ENCODE measurements at regions not wholly inside any gene's neighbourhood (a gene's known extent, or its start where the extent isn't known, plus 50 kb on each side); places are given as distances from the start of the nearest gene placed in this dataset.

DNA sequence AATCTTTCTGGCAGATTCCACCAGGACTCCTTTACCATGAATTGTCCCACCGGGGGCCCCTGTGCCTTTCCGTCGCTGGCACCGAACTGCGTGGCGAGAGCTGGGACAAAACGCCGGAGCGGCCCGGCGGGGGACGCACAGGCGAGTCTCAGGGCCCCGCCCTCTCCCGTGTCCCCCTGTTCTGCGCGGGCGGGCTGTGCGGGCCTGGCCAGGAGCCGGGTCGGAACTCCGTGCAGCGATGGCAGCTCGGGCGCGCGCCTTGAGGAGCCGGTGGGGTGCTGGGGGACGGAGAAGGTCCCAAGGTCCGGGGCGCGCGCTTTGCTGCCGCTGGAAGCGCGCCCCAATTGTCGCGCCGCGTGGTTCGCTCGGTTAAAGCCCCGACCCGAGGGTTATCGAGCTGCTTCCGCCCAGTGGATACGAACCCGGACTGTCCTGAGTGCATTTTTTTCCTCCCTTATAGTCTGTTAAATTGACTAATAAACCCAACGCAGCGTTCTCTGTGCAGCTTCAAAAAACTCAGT is 125.3 kb downstream of the TMEM174 start:
- Histone ChIP-seq H3K27ac (no peak overlapping the region), H3K27me3 (ENCODE audit: control insufficient read depth, insufficient read depth, low read length) (peaks cover 16% of the 10 kb centered on the region), H3K36me3 (ENCODE audit: control insufficient read depth, insufficient read depth, low read length) (no peaks in the 10 kb centered on the region), H3K4me1 (no peaks in the 10 kb centered on the region), H3K4me2 (ENCODE audit: low read length) (no peak overlapping the region), H3K4me3 (ENCODE audit: low read depth, low read length) (no peak overlapping the region), H3K9me3 (ENCODE audit: control insufficient read depth, low read length) (no peaks in the 10 kb centered on the region), H2AFZ (no peak overlapping the region), H3K79me2 (no peaks in the 10 kb centered on the region), H3K9ac (no peak overlapping the region)
- no peak for TF ChIP-seq CTCF (IDR thresholded peaks at IDR 0.05)

DNA sequence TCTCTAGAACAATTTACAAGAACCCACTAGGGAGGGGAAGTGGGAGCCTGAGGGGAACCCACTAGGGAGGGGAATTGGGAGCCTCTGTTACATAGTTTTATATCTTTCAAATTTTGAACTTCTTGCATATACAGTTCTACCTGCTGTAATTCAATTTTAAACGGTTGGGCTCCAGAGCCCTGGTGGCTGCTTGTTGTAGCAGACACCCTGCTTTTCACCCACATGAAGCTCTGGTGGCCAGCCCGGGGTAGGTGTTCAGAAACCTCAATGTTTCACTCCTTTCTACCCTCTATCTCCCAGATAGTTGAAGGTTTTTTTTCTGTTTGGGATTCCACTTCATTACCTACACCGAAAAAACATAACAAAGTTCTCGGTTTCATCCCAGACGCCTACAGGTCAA is 124.4 kb downstream of the TMEM174 start:
- Histone ChIP-seq H3K4me3 (ENCODE audit: low read depth, low read length) (no peak overlapping the region), H3K79me2 (no peaks in the 10 kb centered on the region), H3K9ac (no peak overlapping the region), H2AFZ (no peak overlapping the region), H3K4me1 (no peaks in the 10 kb centered on the region), H3K27ac (no peak overlapping the region), H3K9me3 (ENCODE audit: control insufficient read depth, low read length) (no peaks in the 10 kb centered on the region), H3K36me3 (ENCODE audit: control insufficient read depth, insufficient read depth, low read length) (no peaks in the 10 kb centered on the region), H3K4me2 (ENCODE audit: low read length) (no peak overlapping the region), H3K27me3 (ENCODE audit: control insufficient read depth, insufficient read depth, low read length) (peaks cover 11% of the 10 kb centered on the region)
- no peak for TF ChIP-seq CTCF (IDR thresholded peaks at IDR 0.05)

DNA sequence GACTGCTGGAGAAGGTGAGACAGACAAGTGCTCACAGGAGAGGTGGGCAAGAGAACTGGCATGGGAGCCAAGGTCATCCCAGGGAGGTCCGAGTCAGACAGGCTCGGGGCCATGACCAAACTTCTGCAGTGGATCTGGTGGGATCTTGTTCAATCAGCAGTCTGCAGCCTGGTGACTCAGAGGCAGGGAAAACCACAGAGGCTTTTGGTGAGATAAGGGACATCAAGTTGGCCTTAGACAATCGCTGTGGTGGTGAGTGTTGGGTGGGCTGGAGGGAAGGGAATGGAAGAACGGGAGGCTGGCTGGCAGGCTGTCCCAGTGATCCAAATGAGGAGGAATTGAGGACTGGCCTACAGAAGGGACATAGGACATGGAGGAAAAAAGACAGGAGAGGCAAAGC is 123.8 kb downstream of the TMEM174 start:
- no peak overlapping the region for H2AFZ ChIP-seq
- TF ChIP-seq CTCF (IDR thresholded peaks at IDR 0.05): no peak
- H3K27me3 ChIP-seq (ENCODE audit: control insufficient read depth, insufficient read depth, low read length): peaks cover 11% of the 10 kb centered on the region

GRCh38 chr5:73295921-73296320 is 122.9 kb downstream of the TMEM174 start:
- Histone ChIP-seq H3K36me3 (ENCODE audit: control insufficient read depth, insufficient read depth, low read length) (no peaks in the 10 kb centered on the region), H3K4me1 (no peaks in the 10 kb centered on the region), H3K9me3 (ENCODE audit: control insufficient read depth, low read length) (no peaks in the 10 kb centered on the region)

More for the DNA sequence above, 123.8 kb downstream of the TMEM174 start:
- H3K79me2 ChIP-seq: no peaks in the 10 kb centered on the region
- no peaks in the 10 kb centered on the region for H3K36me3 ChIP-seq (ENCODE audit: control insufficient read depth, insufficient read depth, low read length)
- no peak overlapping the region for H3K4me3 ChIP-seq (ENCODE audit: low read depth, low read length)
- no peak overlapping the region for H3K4me2 ChIP-seq (ENCODE audit: low read length)
- H3K9me3 ChIP-seq (ENCODE audit: control insufficient read depth, low read length): no peaks in the 10 kb centered on the region
- no peak overlapping the region for H3K27ac ChIP-seq
- no peaks in the 10 kb centered on the region for H3K4me1 ChIP-seq
- no peak overlapping the region for H3K9ac ChIP-seq

More at GRCh38 chr5:73295921-73296320, 122.9 kb downstream of the TMEM174 start:
- Histone ChIP-seq H3K27ac (no peak overlapping the region), H3K4me2 (ENCODE audit: low read length) (no peak overlapping the region), H3K27me3 (ENCODE audit: control insufficient read depth, insufficient read depth, low read length) (peaks cover 10% of the 10 kb centered on the region), H3K79me2 (no peaks in the 10 kb centered on the region), H3K9ac (no peak overlapping the region), H3K4me3 (ENCODE audit: low read depth, low read length) (no peak overlapping the region), H2AFZ (no peak overlapping the region)
- TF ChIP-seq CTCF (IDR thresholded peaks at IDR 0.05): no peak

All from parathyroid adenoma (tissue), 2 donors.